ENCODE measurements at regions not wholly inside any gene's neighbourhood (a gene's known extent, or its start where the extent isn't known, plus 50 kb on each side); places are given as distances from the start of the nearest gene placed in this dataset.

- H3K4me3 ChIP-seq (ENCODE audit: low read depth, low read length): no peak overlapping the region
Observed at GRCh38 chr5:26828294-26828693, 210.1 kb downstream of the CDH9 start.

GRCh38 chr5:26813235-26813634 is 225.2 kb downstream of the CDH9 start:
- DNase-seq (ENCODE audit: low read depth): no peak
- no peaks in the 10 kb centered on the region for H3K36me3 ChIP-seq (ENCODE audit: control insufficient read depth, insufficient read depth, low read length)
- H3K4me3 ChIP-seq (ENCODE audit: low read depth, low read length): no peak overlapping the region
- H3K27me3 ChIP-seq (ENCODE audit: control insufficient read depth, insufficient read depth, low read length): no peaks in the 10 kb centered on the region
- no peak for TF ChIP-seq CTCF (IDR thresholded peaks at IDR 0.05; ENCODE audit: insufficient read depth, low read length, poor library complexity, severe bottlenecking)

More at GRCh38 chr5:26828294-26828693, 210.1 kb downstream of the CDH9 start:
- Histone ChIP-seq H3K36me3 (ENCODE audit: control insufficient read depth, insufficient read depth, low read length) (no peaks in the 10 kb centered on the region), H3K27me3 (ENCODE audit: control insufficient read depth, insufficient read depth, low read length) (no peaks in the 10 kb centered on the region)
- no peak for DNase-seq (ENCODE audit: low read depth)
- TF ChIP-seq CTCF (IDR thresholded peaks at IDR 0.05; ENCODE audit: insufficient read depth, low read length, poor library complexity, severe bottlenecking): no peak

GRCh38 chr5:26812714-26813113 is 225.7 kb downstream of the CDH9 start:
- DNase-seq (ENCODE audit: low read depth): no peak
- Histone ChIP-seq H3K36me3 (ENCODE audit: control insufficient read depth, insufficient read depth, low read length) (no peaks in the 10 kb centered on the region), H3K4me3 (ENCODE audit: low read depth, low read length) (no peak overlapping the region), H3K27me3 (ENCODE audit: control insufficient read depth, insufficient read depth, low read length) (no peaks in the 10 kb centered on the region)
- no peak for TF ChIP-seq CTCF (IDR thresholded peaks at IDR 0.05; ENCODE audit: insufficient read depth, low read length, poor library complexity, severe bottlenecking)

- no peak for TF ChIP-seq CTCF (IDR thresholded peaks at IDR 0.05; ENCODE audit: insufficient read depth, low read length, poor library complexity, severe bottlenecking)
- no peak overlapping the region for H3K4me3 ChIP-seq (ENCODE audit: low read depth, low read length)
- no peaks in the 10 kb centered on the region for H3K27me3 ChIP-seq (ENCODE audit: control insufficient read depth, insufficient read depth, low read length)
- H3K36me3 ChIP-seq (ENCODE audit: control insufficient read depth, insufficient read depth, low read length): no peaks in the 10 kb centered on the region
- no peak for DNase-seq (ENCODE audit: low read depth)
Observed at GRCh38 chr5:26807231-26808199, 230.9 kb downstream of the CDH9 start.

GRCh38 chr5:26805076-26805475 is 233.3 kb downstream of the CDH9 start:
- Histone ChIP-seq H3K4me3 (ENCODE audit: low read depth, low read length) (no peak overlapping the region), H3K27me3 (ENCODE audit: control insufficient read depth, insufficient read depth, low read length) (no peaks in the 10 kb centered on the region), H3K36me3 (ENCODE audit: control insufficient read depth, insufficient read depth, low read length) (no peaks in the 10 kb centered on the region)
- TF ChIP-seq CTCF (IDR thresholded peaks at IDR 0.05; ENCODE audit: insufficient read depth, low read length, poor library complexity, severe bottlenecking): no peak
- DNase-seq (ENCODE audit: low read depth): no peak

Data from kidney epithelial cell (primary cell).